Parathyroid adenoma (tissue), 2 donors: ENCODE measurements at regions not wholly inside any gene's neighbourhood (a gene's known extent, or its start where the extent isn't known, plus 50 kb on each side); places are given as distances from the start of the nearest gene placed in this dataset.

Source experiments
- H2AFZ ChIP-seq: fragments of 300-600 bp; sonication (generic); one replicate; pipeline ENCODE4 v1.7.0; 2017; ENCODE audit warnings: antibody characterized with exemption, mild to moderate bottlenecking
- H3K27ac ChIP-seq: fragments of 300-600 bp; sonication (generic); one replicate; pipeline ENCODE4 v1.7.0; 2017
- H3K27me3 ChIP-seq: fragments of 300-600 bp; sonication (generic); one replicate; pipeline ENCODE4 v1.7.0; 2017; ENCODE audit warnings: low read length; ENCODE audit not compliant: control insufficient read depth, insufficient read depth
- H3K36me3 ChIP-seq: fragments of 300-600 bp; sonication (generic); one replicate; pipeline ENCODE4 v1.7.0; 2017; ENCODE audit warnings: low read length; ENCODE audit not compliant: control insufficient read depth, insufficient read depth
- H3K4me1 ChIP-seq: fragments of 300-600 bp; sonication (generic); one replicate; pipeline ENCODE4 v1.7.0; 2017; ENCODE audit warnings: control low read depth
- H3K4me2 ChIP-seq: fragments of 300-600 bp; sonication (generic); one replicate; pipeline ENCODE4 v1.7.0; 2017; ENCODE audit warnings: low read length
- H3K4me3 ChIP-seq: fragments of 300-600 bp; sonication (generic); one replicate; pipeline ENCODE4 v1.7.0; 2017; ENCODE audit warnings: low read depth, low read length
- H3K79me2 ChIP-seq: fragments of 300-600 bp; sonication (generic); one replicate; pipeline ENCODE4 v1.7.0; 2017; ENCODE audit warnings: control low read depth
- H3K9ac ChIP-seq: fragments of 300-600 bp; sonication (generic); one replicate; pipeline ENCODE4 v1.7.0; 2017; ENCODE audit warnings: mild to moderate bottlenecking
- H3K9me3 ChIP-seq: fragments of 300-600 bp; sonication (generic); one replicate; pipeline ENCODE4 v1.7.0; 2017; ENCODE audit warnings: low read length; ENCODE audit not compliant: control insufficient read depth
- TF ChIP-seq, protein P1 (sequence below): fragments of 300-600 bp; sonication (generic); IDR thresholded peaks from one replicate; pipeline ENCODE4 v1.7.0; 2017; ENCODE audit warnings: antibody characterized with exemption, mild to moderate bottlenecking
- donor health status: primary hyperparathyroidism.

- Histone ChIP-seq H3K36me3 (no peaks in the 10 kb centered on the region), H3K27ac (no peak overlapping the region), H2AFZ (no peak overlapping the region), H3K9ac (no peak overlapping the region), H3K4me3 (no peak overlapping the region), H3K79me2 (no peaks in the 10 kb centered on the region), H3K4me1 (no peaks in the 10 kb centered on the region), H3K27me3 (no peaks in the 10 kb centered on the region), H3K4me2 (no peak overlapping the region), H3K9me3 (no peaks in the 10 kb centered on the region)
- TF ChIP-seq, protein P1, sequence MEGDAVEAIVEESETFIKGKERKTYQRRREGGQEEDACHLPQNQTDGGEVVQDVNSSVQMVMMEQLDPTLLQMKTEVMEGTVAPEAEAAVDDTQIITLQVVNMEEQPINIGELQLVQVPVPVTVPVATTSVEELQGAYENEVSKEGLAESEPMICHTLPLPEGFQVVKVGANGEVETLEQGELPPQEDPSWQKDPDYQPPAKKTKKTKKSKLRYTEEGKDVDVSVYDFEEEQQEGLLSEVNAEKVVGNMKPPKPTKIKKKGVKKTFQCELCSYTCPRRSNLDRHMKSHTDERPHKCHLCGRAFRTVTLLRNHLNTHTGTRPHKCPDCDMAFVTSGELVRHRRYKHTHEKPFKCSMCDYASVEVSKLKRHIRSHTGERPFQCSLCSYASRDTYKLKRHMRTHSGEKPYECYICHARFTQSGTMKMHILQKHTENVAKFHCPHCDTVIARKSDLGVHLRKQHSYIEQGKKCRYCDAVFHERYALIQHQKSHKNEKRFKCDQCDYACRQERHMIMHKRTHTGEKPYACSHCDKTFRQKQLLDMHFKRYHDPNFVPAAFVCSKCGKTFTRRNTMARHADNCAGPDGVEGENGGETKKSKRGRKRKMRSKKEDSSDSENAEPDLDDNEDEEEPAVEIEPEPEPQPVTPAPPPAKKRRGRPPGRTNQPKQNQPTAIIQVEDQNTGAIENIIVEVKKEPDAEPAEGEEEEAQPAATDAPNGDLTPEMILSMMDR = no peak
These were observed 289.2 kb upstream of the NMUR2 start for GRCh38 chr5:152694231-152694630.

- Histone ChIP-seq H3K27me3 (no peaks in the 10 kb centered on the region), H3K36me3 (no peaks in the 10 kb centered on the region), H3K9me3 (no peaks in the 10 kb centered on the region), H3K27ac (no peak overlapping the region), H3K79me2 (no peaks in the 10 kb centered on the region), H3K4me3 (no peak overlapping the region), H2AFZ (no peak overlapping the region), H3K4me2 (no peak overlapping the region), H3K4me1 (no peaks in the 10 kb centered on the region), H3K9ac (no peak overlapping the region)
- TF ChIP-seq, protein P1 = no peak
These were observed 296.3 kb upstream of the NMUR2 start for GRCh38 chr5:152701305-152701949.

DNA sequence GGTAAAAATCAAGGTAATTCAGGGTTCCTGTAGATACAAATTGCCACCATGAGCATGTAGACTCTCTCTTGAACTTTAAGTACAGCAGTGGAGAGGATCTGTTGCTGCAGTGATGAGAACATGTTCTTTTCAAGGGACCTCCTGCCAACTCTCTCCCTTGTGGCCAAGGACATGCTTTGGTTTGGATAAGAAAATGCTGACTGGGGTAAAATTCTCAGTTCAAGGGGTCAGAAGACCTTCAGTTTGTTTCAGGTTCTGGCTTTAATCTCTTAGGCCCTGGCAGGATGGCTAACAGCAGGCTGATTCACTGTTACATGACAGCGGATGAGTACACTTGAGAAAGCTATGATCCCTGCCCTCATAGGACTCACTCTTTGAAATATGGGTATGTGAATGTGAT, 299.2 kb upstream of the NMUR2 start:
- H3K9me3 ChIP-seq = no peaks in the 10 kb centered on the region
- no peaks in the 10 kb centered on the region for H3K36me3 ChIP-seq
- no peak overlapping the region for H2AFZ ChIP-seq

GRCh38 chr5:152711801-152712388, 306.8 kb upstream of the NMUR2 start:
- Histone ChIP-seq H3K27ac (no peak overlapping the region), H3K4me1 (no peaks in the 10 kb centered on the region), H2AFZ (no peak overlapping the region), H3K79me2 (no peaks in the 10 kb centered on the region), H3K27me3 (no peaks in the 10 kb centered on the region), H3K4me2 (no peak overlapping the region), H3K9ac (no peak overlapping the region), H3K9me3 (no peaks in the 10 kb centered on the region), H3K36me3 (no peaks in the 10 kb centered on the region), H3K4me3 (no peak overlapping the region)
- TF ChIP-seq, protein P1 = no peak

More for the DNA sequence above, 299.2 kb upstream of the NMUR2 start:
- no peaks in the 10 kb centered on the region for H3K27me3 ChIP-seq
- no peaks in the 10 kb centered on the region for H3K4me1 ChIP-seq
- no peak overlapping the region for H3K4me3 ChIP-seq
- no peak overlapping the region for H3K4me2 ChIP-seq
- no peak overlapping the region for H3K9ac ChIP-seq
- H3K27ac ChIP-seq = no peak overlapping the region
- TF ChIP-seq, protein P1 = no peak
- H3K79me2 ChIP-seq = no peaks in the 10 kb centered on the region

DNA sequence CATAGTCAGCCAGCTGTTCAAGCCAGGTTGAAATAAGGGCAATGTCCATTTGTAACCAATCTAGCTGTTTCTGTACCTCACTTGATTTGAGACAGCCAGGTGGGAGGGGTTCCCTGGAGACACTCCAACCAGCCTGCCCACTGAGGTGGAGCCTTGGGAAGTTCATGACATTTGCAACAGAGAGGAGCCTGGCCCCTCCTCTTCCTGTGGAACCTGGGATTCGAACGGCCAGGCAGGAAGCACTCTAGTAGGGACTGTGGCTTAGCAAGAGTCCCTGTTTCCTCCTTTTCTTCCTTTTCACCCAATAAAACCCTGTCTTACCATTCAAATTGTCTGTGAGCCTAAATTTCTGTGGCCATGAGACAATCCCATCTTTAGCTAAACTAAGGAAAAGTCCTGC, 312.3 kb upstream of the NMUR2 start:
- no peak overlapping the region for H3K4me2 ChIP-seq
- H2AFZ ChIP-seq = no peak overlapping the region
- H3K9me3 ChIP-seq = no peaks in the 10 kb centered on the region
- H3K4me3 ChIP-seq = no peak overlapping the region
- TF ChIP-seq, protein P1 = no peak
- no peaks in the 10 kb centered on the region for H3K79me2 ChIP-seq
- no peaks in the 10 kb centered on the region for H3K36me3 ChIP-seq
- H3K4me1 ChIP-seq = no peaks in the 10 kb centered on the region
- H3K9ac ChIP-seq = no peak overlapping the region
- no peaks in the 10 kb centered on the region for H3K27me3 ChIP-seq
- H3K27ac ChIP-seq = no peak overlapping the region
